HK-2 (cell line): ENCODE measurements at regions not wholly inside any gene's neighbourhood (a gene's known extent, or its start where the extent isn't known, plus 50 kb on each side); places are given as distances from the start of the nearest gene placed in this dataset.

Experiments used
- DNase-seq: peaks from one replicate; pipeline ENCODE4 v3.0.0-alpha.2; 2018; ENCODE audit not compliant: unreplicated experiment

- DNase-seq: no peak
These were observed 280.8 kb downstream of the SHQ1 start for GRCh38 chr3:72567474-72567873.

GRCh38 chr3:72565593-72565992 is 282.7 kb downstream of the SHQ1 start:
- no peak for DNase-seq

GRCh38 chr3:72563690-72564370 is 284.4 kb downstream of the SHQ1 start:
- no peak for DNase-seq

- DNase-seq: no peak
These were observed 287.2 kb downstream of the SHQ1 start for GRCh38 chr3:72560846-72561675.

GRCh38 chr3:72559385-72559784 is 288.9 kb downstream of the SHQ1 start:
- no peak for DNase-seq

- no peak for DNase-seq
These were observed 290.2 kb downstream of the SHQ1 start for GRCh38 chr3:72558001-72558400.

GRCh38 chr3:72555714-72556113 is 292.5 kb downstream of the SHQ1 start:
- DNase-seq: no peak

GRCh38 chr3:72554689-72555088 is 293.6 kb downstream of the SHQ1 start:
- no peak for DNase-seq

GRCh38 chr3:72553298-72553697 is 294.9 kb downstream of the SHQ1 start:
- DNase-seq: no peak

- DNase-seq: no peak
These were observed 297.5 kb downstream of the SHQ1 start for GRCh38 chr3:72550582-72551262.

- no peak for DNase-seq
These were observed 298.3 kb downstream of the SHQ1 start for GRCh38 chr3:72549761-72550581.

- DNase-seq: no peak
These were observed 299.3 kb downstream of the SHQ1 start for GRCh38 chr3:72548981-72549380.

GRCh38 chr3:72548461-72548860 is 299.8 kb downstream of the SHQ1 start:
- no peak for DNase-seq

- DNase-seq: no peak
These were observed 301.1 kb downstream of the SHQ1 start for GRCh38 chr3:72547183-72547582.

GRCh38 chr3:72544239-72544638 is 304.0 kb downstream of the SHQ1 start:
- DNase-seq: no peak

- no peak for DNase-seq
These were observed 305.0 kb downstream of the SHQ1 start for GRCh38 chr3:72543246-72543645.

GRCh38 chr3:72542781-72543180 is 305.5 kb downstream of the SHQ1 start:
- DNase-seq: no peak

- no peak for DNase-seq
These were observed 308.4 kb downstream of the SHQ1 start for GRCh38 chr3:72539856-72540255.

- DNase-seq: no peak
These were observed 310.0 kb downstream of the SHQ1 start for GRCh38 chr3:72538070-72538745.

GRCh38 chr3:72537448-72537847 is 310.8 kb downstream of the SHQ1 start:
- DNase-seq: no peak

GRCh38 chr3:72536878-72537267 is 311.4 kb downstream of the SHQ1 start:
- DNase-seq: no peak
